ENCODE measurements at regions not wholly inside any gene's neighbourhood (a gene's known extent, or its start where the extent isn't known, plus 50 kb on each side); places are given as distances from the start of the nearest gene placed in this dataset.

DNA sequence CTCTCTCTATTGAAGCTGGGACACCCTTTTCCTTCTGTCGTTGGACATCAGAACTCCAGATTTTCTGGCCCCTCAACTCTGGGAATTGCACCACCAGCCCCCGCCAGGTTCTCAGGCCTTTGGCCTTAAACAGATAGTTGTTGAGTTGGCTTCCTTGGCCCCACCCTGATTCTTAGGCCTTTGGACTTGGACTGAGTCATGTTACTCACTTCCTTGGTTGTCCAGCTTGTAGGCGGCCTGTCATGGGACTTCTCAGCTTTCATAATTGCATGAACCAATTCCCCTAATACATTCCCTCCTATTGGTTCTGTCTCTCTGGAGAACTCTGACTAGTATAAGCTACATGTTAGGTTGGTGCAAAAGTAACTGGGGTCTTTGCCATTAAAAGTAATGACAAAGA is 195.7 kb downstream of the GPAT3 start:
- no peak for TF ChIP-seq CTCF (conservative IDR thresholded peaks at IDR 0.05; ENCODE audit: low read depth, low read length)
- TF ChIP-seq RAD21 (IDR thresholded peaks at IDR 0.05; ENCODE audit: low read length) = no peak
- no peak for TF ChIP-seq POLR2A (IDR thresholded peaks at IDR 0.05; ENCODE audit: low read depth, low read length)
- no peak for TF ChIP-seq MXI1 (IDR thresholded peaks at IDR 0.05; ENCODE audit: borderline replicate concordance, low read depth, low read length)
- TF ChIP-seq CEBPB (IDR thresholded peaks at IDR 0.05; ENCODE audit: low read depth, low read length) = no peak
- no peak for TF ChIP-seq SMC3 (IDR thresholded peaks at IDR 0.05; ENCODE audit: low read depth, low read length)

Measured in IMR-90 (cell line).